HCT116 (cell line): ENCODE measurements at regions not wholly inside any gene's neighbourhood (a gene's known extent, or its start where the extent isn't known, plus 50 kb on each side); places are given as distances from the start of the nearest gene placed in this dataset.

Experiments
- EZH2 ChIP-seq: fragments of 200-600 bp; sonication (generic); IDR thresholded peaks from 2 replicates; pipeline ENCODE4 v1.6.1; 2017; ENCODE audit warnings: antibody characterized with exemption, mixed run types
- EZH2phosphoT487 ChIP-seq: fragments of 200-600 bp; IDR thresholded peaks from 2 replicates; pipeline ENCODE4 v1.6.1; 2018; ENCODE audit warnings: antibody characterized with exemption, borderline replicate concordance
- POLR2A ChIP-seq: IDR thresholded peaks from 2 replicates; pipeline ENCODE4 v1.7.0; 2011; ENCODE audit warnings: borderline replicate concordance; ENCODE audit not compliant: insufficient read depth, insufficient read length; ENCODE audit errors: extremely low read depth
- REST ChIP-seq: IDR thresholded peaks from 2 replicates; pipeline ENCODE4 v1.6.1; 2012; ENCODE audit warnings: low read depth
- TCF7L2 ChIP-seq: IDR thresholded peaks from 2 replicates; pipeline ENCODE4 v1.7.0; 2011; ENCODE audit warnings: borderline replicate concordance, inconsistent platforms; ENCODE audit not compliant: insufficient read depth, insufficient read length; ENCODE audit errors: extremely low read depth
- YY1 ChIP-seq: IDR thresholded peaks from 2 replicates; pipeline ENCODE4 v1.6.1; 2011; ENCODE audit warnings: low read length, low read depth, moderate library complexity, mild to moderate bottlenecking; ENCODE audit not compliant: insufficient replicate concordance; ENCODE audit errors: extremely low read depth
- ZNF274 ChIP-seq: fragments of 200-500 bp; sonication (Bioruptor generic); IDR thresholded peaks from 2 replicates; pipeline ENCODE4 v1.6.1; 2014; ENCODE audit warnings: mild to moderate bottlenecking, low read depth, low read length, inconsistent platforms
- TF ChIP-seq, protein P1 (sequence below), 3 experiments: fragments of 200-600 bp in 1 of 3; sonication (generic) in 1 of 3; IDR thresholded peaks in 2 of 3; conservative IDR thresholded peaks in 1 of 3; 2 replicates each; pipeline ENCODE4 v1.5.1; 2012 to 2017; ENCODE audit warnings: low read depth in 2 of 3, low read length in 2 of 3, antibody characterized with exemption in 1 of 3, borderline replicate concordance in 1 of 3, control low read depth in 1 of 3, mild to moderate bottlenecking in 1 of 3, mixed read lengths in 1 of 3, mixed run types in 1 of 3, moderate library complexity in 1 of 3; ENCODE audit not compliant: insufficient read depth in 1 of 3

GRCh38 chr5:138637256-138637655 is 62.1 kb upstream of the HSPA9 start:
- TF ChIP-seq, protein P1, sequence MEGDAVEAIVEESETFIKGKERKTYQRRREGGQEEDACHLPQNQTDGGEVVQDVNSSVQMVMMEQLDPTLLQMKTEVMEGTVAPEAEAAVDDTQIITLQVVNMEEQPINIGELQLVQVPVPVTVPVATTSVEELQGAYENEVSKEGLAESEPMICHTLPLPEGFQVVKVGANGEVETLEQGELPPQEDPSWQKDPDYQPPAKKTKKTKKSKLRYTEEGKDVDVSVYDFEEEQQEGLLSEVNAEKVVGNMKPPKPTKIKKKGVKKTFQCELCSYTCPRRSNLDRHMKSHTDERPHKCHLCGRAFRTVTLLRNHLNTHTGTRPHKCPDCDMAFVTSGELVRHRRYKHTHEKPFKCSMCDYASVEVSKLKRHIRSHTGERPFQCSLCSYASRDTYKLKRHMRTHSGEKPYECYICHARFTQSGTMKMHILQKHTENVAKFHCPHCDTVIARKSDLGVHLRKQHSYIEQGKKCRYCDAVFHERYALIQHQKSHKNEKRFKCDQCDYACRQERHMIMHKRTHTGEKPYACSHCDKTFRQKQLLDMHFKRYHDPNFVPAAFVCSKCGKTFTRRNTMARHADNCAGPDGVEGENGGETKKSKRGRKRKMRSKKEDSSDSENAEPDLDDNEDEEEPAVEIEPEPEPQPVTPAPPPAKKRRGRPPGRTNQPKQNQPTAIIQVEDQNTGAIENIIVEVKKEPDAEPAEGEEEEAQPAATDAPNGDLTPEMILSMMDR (IDR thresholded peaks at IDR 0.05 in 2 of 3, conservative IDR thresholded peaks at IDR 0.05 in 1 of 3; ENCODE audit: borderline replicate concordance in 1 of 3, insufficient read depth in 1 of 3, low read depth in 2 of 3, low read length in 2 of 3): no peak
- TF ChIP-seq ZNF274 (no peak), EZH2phosphoT487 (no peak), TCF7L2 (no peak), POLR2A (no peak), REST (no peak), YY1 (no peak), EZH2 (no peak)
